ENCODE measurements at regions not wholly inside any gene's neighbourhood (a gene's known extent, or its start where the extent isn't known, plus 50 kb on each side); places are given as distances from the start of the nearest gene placed in this dataset.

DNA sequence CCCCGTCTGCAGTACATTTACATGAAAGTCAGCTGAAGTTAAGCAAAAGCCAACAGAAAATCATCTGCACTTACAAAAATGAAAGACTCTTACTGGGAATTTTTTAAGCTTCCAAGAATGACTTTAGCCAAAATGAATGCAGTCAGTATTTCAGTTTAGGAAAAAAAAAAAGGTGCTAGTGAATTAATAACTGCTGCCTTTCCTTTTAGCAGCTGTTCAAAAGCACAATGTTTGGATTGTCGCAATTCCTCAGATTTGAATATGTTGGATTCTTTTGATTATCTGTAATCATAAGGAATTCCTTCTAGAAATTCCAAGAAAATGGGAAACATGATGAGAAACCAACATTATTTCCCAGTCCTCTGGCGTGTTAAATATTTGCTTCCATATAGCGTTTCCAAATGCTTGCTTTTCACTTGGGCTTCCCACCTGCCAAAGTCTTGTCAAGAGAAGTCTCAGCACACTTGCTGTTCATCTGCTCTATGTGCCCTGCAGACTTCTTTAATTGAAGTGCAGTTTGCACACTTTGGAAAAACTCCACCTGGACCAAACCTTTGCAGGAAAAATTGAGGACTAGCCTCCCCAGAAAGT is 653.0 kb upstream of the SLC39A10 start:
- TF ChIP-seq CTCF (IDR thresholded peaks at IDR 0.05) (no peak), POLR2A (IDR thresholded peaks at IDR 0.05) (no peak)

Data from lower leg skin (tissue), 3 donors.